ENCODE measurements at regions not wholly inside any gene's neighbourhood (a gene's known extent, or its start where the extent isn't known, plus 50 kb on each side); places are given as distances from the start of the nearest gene placed in this dataset.
"Not testable (repeated sequence)": the region's sequence is repeated elsewhere in the genome, so short reads cannot be mapped to it uniquely, and the experiment has no call there.

GRCh38 chr19:28556371-28556770, 656.6 kb downstream of the UQCRFS1 start:
- Histone ChIP-seq H3K9me3 (replicated peaks; ENCODE audit: low read length) (no peaks in the 10 kb centered on the region), H3K4me1 (ENCODE audit: control insufficient read depth, insufficient read depth, low read length) (no peaks in the 10 kb centered on the region), H3K27me3 (ENCODE audit: control insufficient read depth, insufficient read depth, low read length) (no peaks in the 10 kb centered on the region), H3K9ac (ENCODE audit: low read depth, low read length) (no peak overlapping the region), H3K4me2 (ENCODE audit: low read length) (no peak overlapping the region), H3K4me3 (ENCODE audit: low read length) (no peak overlapping the region), H3K36me3 (ENCODE audit: insufficient read depth, low read length) (no peaks in the 10 kb centered on the region)

- H3K9me3 ChIP-seq (replicated peaks; ENCODE audit: low read length): no peaks in the 10 kb centered on the region
- H3K4me1 ChIP-seq (ENCODE audit: control insufficient read depth, insufficient read depth, low read length): no peaks in the 10 kb centered on the region
- H3K4me2 ChIP-seq (ENCODE audit: low read length): no peak overlapping the region
- no peaks in the 10 kb centered on the region for H3K36me3 ChIP-seq (ENCODE audit: insufficient read depth, low read length)
- no peak overlapping the region for H3K4me3 ChIP-seq (ENCODE audit: low read length)
- no peak overlapping the region for H3K9ac ChIP-seq (ENCODE audit: low read depth, low read length)
- H3K27me3 ChIP-seq (ENCODE audit: control insufficient read depth, insufficient read depth, low read length): no peaks in the 10 kb centered on the region
Observed at GRCh38 chr19:28555317-28555716, 657.6 kb downstream of the UQCRFS1 start.

GRCh38 chr19:28554321-28555091, 658.4 kb downstream of the UQCRFS1 start:
- no peak overlapping the region for H3K4me2 ChIP-seq (ENCODE audit: low read length)
- no peaks in the 10 kb centered on the region for H3K27me3 ChIP-seq (ENCODE audit: control insufficient read depth, insufficient read depth, low read length)
- H3K9me3 ChIP-seq (replicated peaks; ENCODE audit: low read length): no peaks in the 10 kb centered on the region
- H3K4me1 ChIP-seq (ENCODE audit: control insufficient read depth, insufficient read depth, low read length): no peaks in the 10 kb centered on the region
- H3K9ac ChIP-seq (ENCODE audit: low read depth, low read length): no peak overlapping the region
- no peak overlapping the region for H3K4me3 ChIP-seq (ENCODE audit: low read length)
- H3K36me3 ChIP-seq (ENCODE audit: insufficient read depth, low read length): no peaks in the 10 kb centered on the region

- Histone ChIP-seq H3K36me3 (ENCODE audit: insufficient read depth, low read length) (no peaks in the 10 kb centered on the region), H3K27me3 (ENCODE audit: control insufficient read depth, insufficient read depth, low read length) (no peaks in the 10 kb centered on the region), H3K9ac (ENCODE audit: low read depth, low read length) (no peak overlapping the region), H3K4me3 (ENCODE audit: low read length) (no peak overlapping the region), H3K4me1 (ENCODE audit: control insufficient read depth, insufficient read depth, low read length) (no peaks in the 10 kb centered on the region), H3K4me2 (ENCODE audit: low read length) (no peak overlapping the region), H3K9me3 (replicated peaks; ENCODE audit: low read length) (no peaks in the 10 kb centered on the region)
Observed at GRCh38 chr19:28553764-28554163, 659.2 kb downstream of the UQCRFS1 start.

- Histone ChIP-seq H3K36me3 (ENCODE audit: insufficient read depth, low read length) (no peaks in the 10 kb centered on the region), H3K27me3 (ENCODE audit: control insufficient read depth, insufficient read depth, low read length) (no peaks in the 10 kb centered on the region), H3K4me2 (ENCODE audit: low read length) (no peak overlapping the region), H3K9me3 (replicated peaks; ENCODE audit: low read length) (no peaks in the 10 kb centered on the region), H3K4me1 (ENCODE audit: control insufficient read depth, insufficient read depth, low read length) (no peaks in the 10 kb centered on the region), H3K9ac (ENCODE audit: low read depth, low read length) (no peak overlapping the region), H3K4me3 (ENCODE audit: low read length) (no peak overlapping the region)
Observed at GRCh38 chr19:28553005-28553404, 659.9 kb downstream of the UQCRFS1 start.

- H3K36me3 ChIP-seq (ENCODE audit: insufficient read depth, low read length): no peaks in the 10 kb centered on the region
- no peak overlapping the region for H3K4me3 ChIP-seq (ENCODE audit: low read length)
- no peaks in the 10 kb centered on the region for H3K4me1 ChIP-seq (ENCODE audit: control insufficient read depth, insufficient read depth, low read length)
- H3K4me2 ChIP-seq (ENCODE audit: low read length): no peak overlapping the region
- no peaks in the 10 kb centered on the region for H3K27me3 ChIP-seq (ENCODE audit: control insufficient read depth, insufficient read depth, low read length)
- no peaks in the 10 kb centered on the region for H3K9me3 ChIP-seq (replicated peaks; ENCODE audit: low read length)
- no peak overlapping the region for H3K9ac ChIP-seq (ENCODE audit: low read depth, low read length)
Observed at GRCh38 chr19:28549680-28550277, 663.2 kb downstream of the UQCRFS1 start.

GRCh38 chr19:28546148-28546685, 666.7 kb downstream of the UQCRFS1 start:
- H3K9ac ChIP-seq (ENCODE audit: low read depth, low read length): no peak overlapping the region
- no peak overlapping the region for H3K4me2 ChIP-seq (ENCODE audit: low read length)
- no peaks in the 10 kb centered on the region for H3K36me3 ChIP-seq (ENCODE audit: insufficient read depth, low read length)
- no peaks in the 10 kb centered on the region for H3K4me1 ChIP-seq (ENCODE audit: control insufficient read depth, insufficient read depth, low read length)
- no peak overlapping the region for H3K4me3 ChIP-seq (ENCODE audit: low read length)
- H3K9me3 ChIP-seq (replicated peaks; ENCODE audit: low read length): no peaks in the 10 kb centered on the region
- no peaks in the 10 kb centered on the region for H3K27me3 ChIP-seq (ENCODE audit: control insufficient read depth, insufficient read depth, low read length)

GRCh38 chr19:28545397-28545796, 667.6 kb downstream of the UQCRFS1 start:
- H3K4me2 ChIP-seq (ENCODE audit: low read length); H3K9me3 ChIP-seq (replicated peaks; ENCODE audit: low read length); H3K27me3 ChIP-seq (ENCODE audit: control insufficient read depth, insufficient read depth, low read length); H3K9ac ChIP-seq (ENCODE audit: low read depth, low read length); H3K4me3 ChIP-seq (ENCODE audit: low read length); H3K36me3 ChIP-seq (ENCODE audit: insufficient read depth, low read length); H3K4me1 ChIP-seq (ENCODE audit: control insufficient read depth, insufficient read depth, low read length): not testable (repeated sequence)

- H3K4me1 ChIP-seq (ENCODE audit: control insufficient read depth, insufficient read depth, low read length): no peaks in the 10 kb centered on the region
- no peaks in the 10 kb centered on the region for H3K9me3 ChIP-seq (replicated peaks; ENCODE audit: low read length)
- no peak overlapping the region for H3K4me3 ChIP-seq (ENCODE audit: low read length)
- H3K36me3 ChIP-seq (ENCODE audit: insufficient read depth, low read length): no peaks in the 10 kb centered on the region
- H3K9ac ChIP-seq (ENCODE audit: low read depth, low read length): no peak overlapping the region
- no peaks in the 10 kb centered on the region for H3K27me3 ChIP-seq (ENCODE audit: control insufficient read depth, insufficient read depth, low read length)
- no peak overlapping the region for H3K4me2 ChIP-seq (ENCODE audit: low read length)
Observed at GRCh38 chr19:28544451-28545261, 668.3 kb downstream of the UQCRFS1 start.

- Histone ChIP-seq H3K36me3 (ENCODE audit: insufficient read depth, low read length) (no peaks in the 10 kb centered on the region), H3K4me1 (ENCODE audit: control insufficient read depth, insufficient read depth, low read length) (no peaks in the 10 kb centered on the region), H3K4me3 (ENCODE audit: low read length) (no peak overlapping the region), H3K9ac (ENCODE audit: low read depth, low read length) (no peak overlapping the region), H3K27me3 (ENCODE audit: control insufficient read depth, insufficient read depth, low read length) (no peaks in the 10 kb centered on the region), H3K4me2 (ENCODE audit: low read length) (no peak overlapping the region), H3K9me3 (replicated peaks; ENCODE audit: low read length) (no peaks in the 10 kb centered on the region)
Observed at GRCh38 chr19:28543244-28543776, 669.6 kb downstream of the UQCRFS1 start.
